Trophoblast cell (in vitro differentiated cells and primary cell): ENCODE measurements at regions not wholly inside any gene's neighbourhood (a gene's known extent, or its start where the extent isn't known, plus 50 kb on each side); places are given as distances from the start of the nearest gene placed in this dataset.

ENCODE experiments used
- DNase-seq, 2 donors: peaks; one replicate each; pipeline ENCODE4 v3.0.0-alpha.2; 2016
- H2AFZ ChIP-seq: 2 replicates; pipeline ENCODE4 v1.6.1; 2013; ENCODE audit warnings: low read length, moderate library complexity, mild to moderate bottlenecking; ENCODE audit not compliant: insufficient read depth, poor library complexity
- H2AK5ac ChIP-seq: 2 replicates; pipeline ENCODE4 v1.6.1; 2013; ENCODE audit warnings: mild to moderate bottlenecking, low read length
- H2BK120ac ChIP-seq: 2 replicates; pipeline ENCODE4 v1.6.1; 2013; ENCODE audit warnings: low read length, mild to moderate bottlenecking, moderate library complexity; ENCODE audit not compliant: insufficient read depth, poor library complexity
- H2BK12ac ChIP-seq: 2 replicates; pipeline ENCODE4 v1.6.1; 2013; ENCODE audit warnings: mild to moderate bottlenecking, low read length, moderate library complexity
- H2BK5ac ChIP-seq: 2 replicates; pipeline ENCODE4 v1.6.1; 2013; ENCODE audit warnings: low read length, low read depth, moderate library complexity, mild to moderate bottlenecking; ENCODE audit not compliant: poor library complexity
- H3K14ac ChIP-seq: 2 replicates; pipeline ENCODE4 v1.6.1; 2013; ENCODE audit warnings: mild to moderate bottlenecking, low read length
- H3K18ac ChIP-seq: 2 replicates; pipeline ENCODE4 v1.6.1; 2013; ENCODE audit warnings: mild to moderate bottlenecking, low read length
- H3K23ac ChIP-seq: 2 replicates; pipeline ENCODE4 v1.6.1; 2013; ENCODE audit warnings: low read length
- H3K27ac ChIP-seq: 2 replicates; pipeline ENCODE4 v1.5.1; 2013; ENCODE audit warnings: low read depth, mild to moderate bottlenecking, inconsistent platforms, low read length, moderate library complexity
- H3K27me3 ChIP-seq: 2 replicates; pipeline ENCODE4 v1.6.1; 2013; ENCODE audit warnings: inconsistent platforms, mild to moderate bottlenecking, low read length, moderate library complexity; ENCODE audit not compliant: insufficient read depth
- H3K36me3 ChIP-seq, 2 experiments: 1 replicate in 1 of 2; 2 replicates in 1 of 2; pipeline ENCODE4 v1.6.1; 2013; ENCODE audit warnings: low read length in 2 of 2, mild to moderate bottlenecking in 2 of 2, moderate library complexity in 1 of 2; ENCODE audit not compliant: insufficient read depth in 2 of 2, control insufficient read depth in 1 of 2
- H3K4ac ChIP-seq: 2 replicates; pipeline ENCODE4 v1.6.1; 2013; ENCODE audit warnings: low read depth, mild to moderate bottlenecking, low read length, moderate library complexity
- H3K4me1 ChIP-seq, 2 experiments: 1 replicate in 1 of 2; 2 replicates in 1 of 2; pipeline ENCODE4 v1.6.1; 2013; ENCODE audit warnings: low read length in 2 of 2, mild to moderate bottlenecking in 2 of 2, moderate library complexity in 1 of 2; ENCODE audit not compliant: insufficient read depth in 2 of 2, control insufficient read depth in 1 of 2
- H3K4me2 ChIP-seq: 2 replicates; pipeline ENCODE4 v1.6.1; 2013; ENCODE audit warnings: inconsistent platforms, mild to moderate bottlenecking, low read length, moderate library complexity
- H3K4me3 ChIP-seq: 2 replicates; pipeline ENCODE4 v1.5.1; 2013; ENCODE audit warnings: mild to moderate bottlenecking, low read depth, low read length, inconsistent platforms
- H3K79me1 ChIP-seq: one replicate; pipeline ENCODE4 v1.6.1; 2013; ENCODE audit warnings: low read length
- H3K79me2 ChIP-seq: 2 replicates; pipeline ENCODE4 v1.6.1; 2013; ENCODE audit warnings: low read length, mild to moderate bottlenecking; ENCODE audit not compliant: control insufficient read depth, insufficient read depth, poor library complexity
- H3K9ac ChIP-seq: 2 replicates; pipeline ENCODE4 v1.6.1; 2013; ENCODE audit warnings: mild to moderate bottlenecking, low read length
- H3K9me3 ChIP-seq: 2 replicates; pipeline ENCODE4 v1.6.1; 2013; ENCODE audit warnings: low read depth, mild to moderate bottlenecking, control low read depth, inconsistent platforms, low read length; ENCODE audit not compliant: insufficient read depth
- H4K12ac ChIP-seq: 2 replicates; pipeline ENCODE4 v1.6.1; 2013; ENCODE audit warnings: low read depth, mild to moderate bottlenecking, low read length, moderate library complexity
- H4K8ac ChIP-seq: 2 replicates; pipeline ENCODE4 v1.6.1; 2013; ENCODE audit warnings: low read depth, mild to moderate bottlenecking, low read length, moderate library complexity
- H4K91ac ChIP-seq: one replicate; pipeline ENCODE4 v1.6.1; 2013; ENCODE audit warnings: low read depth, mild to moderate bottlenecking, low read length, moderate library complexity
- WGBS: extraction: QIAGEN DNeasy Blood & Tissue Kit; methylation state at CpG from one replicate; pipeline ENCODE4 v1.1.7; 2013; ENCODE audit warnings: missing lambda C conversion rate; ENCODE audit not compliant: insufficient read length, insufficient coverage; ENCODE audit errors: extremely low coverage; 5-methylcytosine and 5-hydroxymethylcytosine counted together

DNA sequence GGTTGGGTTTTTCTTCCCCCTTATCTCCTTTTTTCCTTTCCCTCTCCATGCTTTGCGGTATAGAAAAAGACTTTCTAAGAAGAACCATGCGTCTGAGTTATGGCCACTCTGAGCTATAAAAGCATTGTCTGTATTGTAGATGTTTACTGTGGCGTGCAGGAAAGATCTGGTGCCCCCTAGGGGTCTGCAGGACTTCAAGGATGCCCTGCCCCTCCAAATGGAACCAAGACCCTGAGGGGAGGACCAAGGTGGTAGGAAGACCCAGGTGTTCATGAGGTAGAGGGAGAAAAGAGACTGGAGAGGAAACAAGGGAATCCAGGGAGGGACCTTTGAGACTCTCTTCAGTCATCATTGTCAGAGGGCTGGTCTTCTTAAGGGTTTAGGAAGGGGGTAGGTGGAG, 68.8 kb downstream of the CYP26A1 start:
- no peaks in the 10 kb centered on the region for H3K36me3 ChIP-seq
- peaks cover 0 to 2% of the 10 kb centered on the region in 2 experiments for H3K4me1 ChIP-seq
- WGBS, result no CpG with 5 or more reads among the region's 3 CpGs
- no peak for DNase-seq
- H4K12ac ChIP-seq, result no peak overlapping the region
- H2BK5ac ChIP-seq, result no peak overlapping the region
- H3K9me3 ChIP-seq, result no peaks in the 10 kb centered on the region
- H3K4me2 ChIP-seq, result no peak overlapping the region
- H3K14ac ChIP-seq, result no peak overlapping the region
- no peak overlapping the region for H3K4me3 ChIP-seq
- peaks cover 3% of the 10 kb centered on the region for H3K79me1 ChIP-seq
- H3K27ac ChIP-seq, result no peak overlapping the region
- H3K18ac ChIP-seq, result no peak overlapping the region
- H4K91ac ChIP-seq, result no peak overlapping the region
- H2BK120ac ChIP-seq, result no peak overlapping the region
- no peak overlapping the region for H4K8ac ChIP-seq
- no peak overlapping the region for H3K9ac ChIP-seq
- H3K23ac ChIP-seq, result no peak overlapping the region
- H2AFZ ChIP-seq, result no peak overlapping the region
- no peaks in the 10 kb centered on the region for H3K27me3 ChIP-seq
- H2AK5ac ChIP-seq, result no peak overlapping the region
- no peak overlapping the region for H3K4ac ChIP-seq
- peak overlapping the region; percentile 2 for H2BK12ac ChIP-seq
- no peaks in the 10 kb centered on the region for H3K79me2 ChIP-seq

DNA sequence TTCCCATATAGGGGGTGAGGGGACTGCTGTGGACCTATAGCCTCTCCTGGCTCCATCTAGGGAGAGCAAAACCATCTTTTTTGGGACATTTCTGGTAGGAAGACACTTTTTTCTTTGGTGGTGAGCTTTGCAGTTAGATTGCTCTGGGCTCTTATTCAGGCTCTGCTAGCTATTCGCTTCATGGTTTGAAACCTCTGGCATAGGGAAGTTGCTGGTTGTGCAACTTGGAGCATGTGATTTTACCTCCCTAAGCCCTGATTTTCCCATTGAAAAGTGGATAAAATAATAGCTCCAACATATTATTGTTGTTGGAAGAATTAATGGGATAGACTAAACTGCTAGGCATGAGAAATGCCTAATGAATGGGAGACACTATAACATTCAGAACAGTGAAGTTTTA, 69.6 kb downstream of the CYP26A1 start:
- H3K18ac ChIP-seq, result no peak overlapping the region
- no peak overlapping the region for H2AK5ac ChIP-seq
- no peak overlapping the region for H3K4me2 ChIP-seq
- H3K14ac ChIP-seq, result no peak overlapping the region
- H4K8ac ChIP-seq, result no peak overlapping the region
- H3K4me3 ChIP-seq, result no peak overlapping the region
- H3K4me1 ChIP-seq, result peaks cover 3 to 4% of the 10 kb centered on the region in 2 experiments
- no peak overlapping the region for H2AFZ ChIP-seq
- no peak overlapping the region for H4K12ac ChIP-seq
- no peak overlapping the region for H3K27ac ChIP-seq
- H3K9me3 ChIP-seq, result no peaks in the 10 kb centered on the region
- no peak overlapping the region for H2BK5ac ChIP-seq
- H2BK12ac ChIP-seq, result no peak overlapping the region
- H4K91ac ChIP-seq, result no peak overlapping the region
- H3K23ac ChIP-seq, result no peak overlapping the region
- H3K79me2 ChIP-seq, result no peaks in the 10 kb centered on the region
- no peaks in the 10 kb centered on the region for H3K36me3 ChIP-seq
- no peaks in the 10 kb centered on the region for H3K27me3 ChIP-seq
- no peak overlapping the region for H2BK120ac ChIP-seq
- WGBS, result no CpG with 5 or more reads among the region's 1 CpG
- H3K79me1 ChIP-seq, result peaks cover 3% of the 10 kb centered on the region
- H3K9ac ChIP-seq, result no peak overlapping the region
- no peak for DNase-seq
- H3K4ac ChIP-seq, result no peak overlapping the region

DNA sequence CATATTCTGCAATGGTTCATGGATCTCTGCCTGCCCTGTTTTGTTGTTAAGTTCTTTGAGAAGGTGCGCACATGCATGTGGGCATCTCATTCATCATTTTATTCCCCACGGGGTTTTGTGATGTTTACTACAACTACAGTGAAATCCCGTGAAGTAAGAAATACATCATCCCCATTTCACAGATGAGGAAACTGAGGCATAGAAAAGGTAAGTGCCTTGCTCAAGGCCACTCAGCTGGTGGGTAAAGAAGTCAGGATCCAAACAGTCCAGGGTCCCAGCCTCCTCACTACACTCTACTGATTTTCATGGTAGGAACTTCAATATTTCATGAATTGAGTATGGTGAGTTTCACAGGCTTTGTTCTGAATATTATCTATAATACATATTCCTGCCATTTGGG, 72.6 kb downstream of the CYP26A1 start:
- Histone ChIP-seq H2BK12ac (no peak overlapping the region), H3K27me3 (no peaks in the 10 kb centered on the region), H3K18ac (no peak overlapping the region), H3K4me1 (peaks cover 8 to 10% of the 10 kb centered on the region in 2 experiments), H3K9ac (no peak overlapping the region), H3K4me2 (no peak overlapping the region), H4K8ac (no peak overlapping the region), H3K4me3 (no peak overlapping the region), H3K79me1 (peaks cover 10% of the 10 kb centered on the region), H3K79me2 (no peaks in the 10 kb centered on the region), H4K91ac (no peak overlapping the region), H3K4ac (no peak overlapping the region), H3K23ac (no peak overlapping the region), H3K27ac (no peak overlapping the region), H3K9me3 (peaks cover 4% of the 10 kb centered on the region), H2AK5ac (no peak overlapping the region), H2AFZ (no peak overlapping the region), H4K12ac (no peak overlapping the region), H2BK120ac (no peak overlapping the region), H3K14ac (no peak overlapping the region), H3K36me3 (no peaks in the 10 kb centered on the region), H2BK5ac (no peak overlapping the region)
- no peak for DNase-seq
- no CpG with 5 or more reads among the region's 3 CpGs for WGBS

DNA sequence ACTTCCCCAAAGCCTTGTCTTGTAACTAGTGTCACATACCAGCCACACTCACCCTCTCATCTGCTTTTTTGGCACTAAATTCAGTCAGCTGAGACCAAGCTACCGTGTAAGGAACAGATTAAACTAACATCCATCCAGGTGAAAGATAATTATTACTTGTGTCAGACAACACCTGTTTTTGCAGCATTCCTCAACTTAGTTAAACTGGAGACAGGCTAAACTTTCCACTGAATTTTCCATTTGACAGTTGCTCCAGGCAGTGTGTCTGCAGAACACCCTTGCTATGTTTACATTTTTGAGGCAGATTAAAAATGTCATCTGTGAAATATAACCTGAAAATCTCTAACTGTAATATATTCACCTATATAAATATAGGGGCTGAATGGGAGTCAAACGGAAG, 73.6 kb downstream of the CYP26A1 start:
- DNase-seq, result peak; percentile 19 to 56

More for the DNA sequence above, 73.6 kb downstream of the CYP26A1 start:
- H3K9me3 ChIP-seq, result peaks cover 4% of the 10 kb centered on the region
- H4K91ac ChIP-seq, result no peak overlapping the region
- no peak overlapping the region for H3K4me2 ChIP-seq
- H2AFZ ChIP-seq, result no peak overlapping the region
- peaks cover 15% of the 10 kb centered on the region for H3K79me1 ChIP-seq
- no peak overlapping the region for H3K4me3 ChIP-seq
- H3K23ac ChIP-seq, result no peak overlapping the region
- H3K36me3 ChIP-seq, result no peaks in the 10 kb centered on the region
- peak overlapping the region; percentile 12 for H3K27ac ChIP-seq
- H3K79me2 ChIP-seq, result peaks cover under 1% of the 10 kb centered on the region
- H3K4me1 ChIP-seq, result peaks cover 11 to 15% of the 10 kb centered on the region in 2 experiments
- H3K27me3 ChIP-seq, result no peaks in the 10 kb centered on the region
- no peak overlapping the region for H3K9ac ChIP-seq
- H4K8ac ChIP-seq, result no peak overlapping the region
- WGBS, result no CpG with 5 or more reads among the region's 2 CpGs
- H3K14ac ChIP-seq, result no peak overlapping the region
- no peak overlapping the region for H2BK5ac ChIP-seq
- H2BK120ac ChIP-seq, result no peak overlapping the region
- no peak overlapping the region for H2AK5ac ChIP-seq
- H4K12ac ChIP-seq, result no peak overlapping the region
- no peak overlapping the region for H3K4ac ChIP-seq
- H3K18ac ChIP-seq, result no peak overlapping the region
- no peak overlapping the region for H2BK12ac ChIP-seq
